C4-2B (cell line): ENCODE measurements at regions not wholly inside any gene's neighbourhood (a gene's known extent, or its start where the extent isn't known, plus 50 kb on each side); places are given as distances from the start of the nearest gene placed in this dataset.

Source experiments
- ZFX ChIP-seq: fragments of 450-650 bp; IDR thresholded peaks from 2 replicates; pipeline ENCODE4 v1.6.1; 2017
- TF ChIP-seq, protein P1 (sequence below): fragments of 450-650 bp; conservative IDR thresholded peaks from 2 replicates; pipeline ENCODE4 v1.5.1; 2017; ENCODE audit warnings: mild to moderate bottlenecking

DNA sequence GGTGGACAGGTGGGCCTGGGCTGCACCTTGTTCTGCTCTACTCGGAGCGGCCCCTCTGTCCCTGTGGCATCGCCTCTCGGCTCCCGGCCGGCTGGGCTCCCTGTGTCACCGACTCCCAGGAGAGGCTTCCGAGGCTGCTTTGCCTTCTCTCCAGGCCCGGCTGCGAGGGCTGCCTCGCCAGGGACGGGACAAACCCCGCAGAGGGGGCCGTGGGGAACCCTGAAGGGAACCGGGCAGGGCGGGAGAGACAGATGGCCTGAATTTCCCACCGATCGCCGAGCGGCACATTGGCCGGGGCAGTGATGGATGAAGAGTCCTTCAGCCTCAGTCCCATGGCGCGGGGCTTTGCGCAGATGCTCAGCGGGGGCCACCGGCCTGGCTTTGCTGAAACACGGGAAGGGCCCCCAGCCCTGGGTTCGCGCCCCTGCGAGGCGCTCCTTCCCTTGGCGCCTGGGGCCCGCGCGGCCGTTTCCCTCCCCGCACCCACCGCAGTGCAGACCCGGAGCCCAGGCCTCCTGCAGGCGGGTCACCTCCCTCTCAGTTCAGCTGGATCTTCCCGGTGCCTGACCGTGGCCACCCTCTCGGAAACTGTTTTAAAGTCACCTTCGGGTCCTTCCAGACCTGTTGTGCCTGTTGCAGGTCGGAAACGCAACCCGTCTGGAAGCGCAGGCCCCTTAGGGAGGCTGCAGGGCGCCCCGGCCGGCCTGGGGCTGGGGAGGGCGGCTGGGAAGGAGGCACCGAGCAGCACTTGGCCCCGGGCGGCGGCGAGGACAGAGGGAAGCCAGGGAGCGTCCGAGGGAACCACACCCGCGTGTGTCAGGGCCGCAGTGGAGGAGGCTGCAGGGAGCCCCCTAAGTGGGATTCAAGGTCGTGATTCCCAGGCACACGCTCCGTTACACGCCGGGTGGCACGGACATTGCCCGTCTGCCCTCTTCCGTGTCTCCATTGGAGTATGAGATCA is 341.9 kb upstream of the SALL3 start:
- TF ChIP-seq, protein P1, sequence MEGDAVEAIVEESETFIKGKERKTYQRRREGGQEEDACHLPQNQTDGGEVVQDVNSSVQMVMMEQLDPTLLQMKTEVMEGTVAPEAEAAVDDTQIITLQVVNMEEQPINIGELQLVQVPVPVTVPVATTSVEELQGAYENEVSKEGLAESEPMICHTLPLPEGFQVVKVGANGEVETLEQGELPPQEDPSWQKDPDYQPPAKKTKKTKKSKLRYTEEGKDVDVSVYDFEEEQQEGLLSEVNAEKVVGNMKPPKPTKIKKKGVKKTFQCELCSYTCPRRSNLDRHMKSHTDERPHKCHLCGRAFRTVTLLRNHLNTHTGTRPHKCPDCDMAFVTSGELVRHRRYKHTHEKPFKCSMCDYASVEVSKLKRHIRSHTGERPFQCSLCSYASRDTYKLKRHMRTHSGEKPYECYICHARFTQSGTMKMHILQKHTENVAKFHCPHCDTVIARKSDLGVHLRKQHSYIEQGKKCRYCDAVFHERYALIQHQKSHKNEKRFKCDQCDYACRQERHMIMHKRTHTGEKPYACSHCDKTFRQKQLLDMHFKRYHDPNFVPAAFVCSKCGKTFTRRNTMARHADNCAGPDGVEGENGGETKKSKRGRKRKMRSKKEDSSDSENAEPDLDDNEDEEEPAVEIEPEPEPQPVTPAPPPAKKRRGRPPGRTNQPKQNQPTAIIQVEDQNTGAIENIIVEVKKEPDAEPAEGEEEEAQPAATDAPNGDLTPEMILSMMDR = no peak
- no peak for TF ChIP-seq ZFX
